Smooth muscle cell (in vitro differentiated cells): ENCODE measurements at regions not wholly inside any gene's neighbourhood (a gene's known extent, or its start where the extent isn't known, plus 50 kb on each side); places are given as distances from the start of the nearest gene placed in this dataset.

Experiments used
- DNase-seq: peaks from one replicate; lab custom pipeline; 2025; ENCODE audit not compliant: unreplicated experiment; lab: John Stamatoyannopoulos, UW
- H2AFZ ChIP-seq: fragments of 200-600 bp; sonication (generic); 2 replicates; pipeline ENCODE4 v1.6.0; 2016; ENCODE audit warnings: antibody characterized with exemption, low read depth, mild to moderate bottlenecking
- H3F3A ChIP-seq: fragments of 200-600 bp; sonication (generic); 2 replicates; pipeline ENCODE4 v1.6.0; 2017; ENCODE audit warnings: antibody characterized with exemption, low read depth
- H3K27ac ChIP-seq: fragments of 200-600 bp; sonication (generic); 2 replicates; pipeline ENCODE4 v1.5.1; 2016; ENCODE audit warnings: low read depth, mild to moderate bottlenecking
- H3K27me3 ChIP-seq: fragments of 200-600 bp; sonication (generic); 2 replicates; pipeline ENCODE4 v1.6.1; 2016; ENCODE audit warnings: low read depth, mild to moderate bottlenecking
- H3K36me3 ChIP-seq: fragments of 200-600 bp; sonication (generic); 2 replicates; pipeline ENCODE4 v1.5.1; 2016; ENCODE audit warnings: low read depth
- H3K4me1 ChIP-seq: fragments of 200-600 bp; sonication (generic); 2 replicates; pipeline ENCODE4 v1.5.1; 2016; ENCODE audit warnings: low read depth
- H3K4me2 ChIP-seq: fragments of 200-600 bp; sonication (generic); 2 replicates; pipeline ENCODE4 v1.6.0; 2016; ENCODE audit warnings: mild to moderate bottlenecking
- H3K4me3 ChIP-seq: fragments of 200-600 bp; sonication (generic); 2 replicates; pipeline ENCODE4 v1.5.1; 2016; ENCODE audit warnings: mild to moderate bottlenecking
- H3K79me2 ChIP-seq: fragments of 200-600 bp; sonication (generic); 2 replicates; pipeline ENCODE4 v1.6.0; 2016; ENCODE audit warnings: low read depth, mild to moderate bottlenecking
- H3K9ac ChIP-seq: fragments of 200-600 bp; sonication (generic); 2 replicates; pipeline ENCODE4 v1.6.0; 2016; ENCODE audit warnings: low read depth
- H3K9me3 ChIP-seq: fragments of 200-600 bp; sonication (generic); replicated peaks from 2 replicates; pipeline ENCODE4 v1.5.1; 2016; ENCODE audit warnings: low read depth
- H4K20me1 ChIP-seq: fragments of 200-600 bp; sonication (generic); 2 replicates; pipeline ENCODE4 v1.6.0; 2016; ENCODE audit warnings: low read depth
- WGBS: methylation state at CpG from one replicate; pipeline ENCODE4 v1.1.7; 2016; ENCODE audit warnings: low lambda C conversion rate; 5-methylcytosine and 5-hydroxymethylcytosine counted together
- TF ChIP-seq, protein P1 (sequence below): fragments of 200-600 bp; sonication (generic); IDR thresholded peaks from 2 replicates; pipeline ENCODE4 v1.5.1; 2017; ENCODE audit warnings: borderline replicate concordance, mild to moderate bottlenecking, antibody characterized with exemption; ENCODE audit not compliant: insufficient read depth, poor library complexity, severe bottlenecking

DNA sequence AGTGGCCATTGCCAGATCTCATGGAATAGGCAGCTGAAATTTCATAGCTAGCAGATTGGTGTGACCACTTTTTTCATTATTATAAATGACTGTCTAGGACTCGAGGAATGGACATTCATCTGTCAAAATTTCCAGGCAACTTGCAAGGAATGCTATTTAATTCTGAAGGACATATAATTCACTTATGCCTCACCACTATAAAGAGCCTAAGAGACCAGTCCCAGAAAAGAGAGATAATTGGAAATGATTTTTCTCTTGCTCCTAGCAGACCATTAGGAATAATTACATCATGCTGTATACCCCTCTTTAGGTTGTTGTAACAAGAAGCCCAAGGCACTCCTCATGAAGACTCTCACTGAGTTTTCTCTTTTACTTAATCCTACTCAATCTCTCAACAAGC lies 557.4 kb upstream of the RAB6C start:
- no peak for DNase-seq
- Histone ChIP-seq H3K27me3 (no peaks in the 10 kb centered on the region), H3K4me3 (no peak overlapping the region), H3K36me3 (no peaks in the 10 kb centered on the region), H3K4me1 (no peaks in the 10 kb centered on the region), H3K9me3 (no peaks in the 10 kb centered on the region), H3K4me2 (no peak overlapping the region), H2AFZ (no peak overlapping the region), H3K9ac (no peak overlapping the region), H3K79me2 (no peaks in the 10 kb centered on the region), H4K20me1 (no peaks in the 10 kb centered on the region), H3F3A (no peaks in the 10 kb centered on the region), H3K27ac (no peak overlapping the region)
- WGBS, result 82% methylated on average over 1 of the region's 1 CpG
- TF ChIP-seq, protein P1, sequence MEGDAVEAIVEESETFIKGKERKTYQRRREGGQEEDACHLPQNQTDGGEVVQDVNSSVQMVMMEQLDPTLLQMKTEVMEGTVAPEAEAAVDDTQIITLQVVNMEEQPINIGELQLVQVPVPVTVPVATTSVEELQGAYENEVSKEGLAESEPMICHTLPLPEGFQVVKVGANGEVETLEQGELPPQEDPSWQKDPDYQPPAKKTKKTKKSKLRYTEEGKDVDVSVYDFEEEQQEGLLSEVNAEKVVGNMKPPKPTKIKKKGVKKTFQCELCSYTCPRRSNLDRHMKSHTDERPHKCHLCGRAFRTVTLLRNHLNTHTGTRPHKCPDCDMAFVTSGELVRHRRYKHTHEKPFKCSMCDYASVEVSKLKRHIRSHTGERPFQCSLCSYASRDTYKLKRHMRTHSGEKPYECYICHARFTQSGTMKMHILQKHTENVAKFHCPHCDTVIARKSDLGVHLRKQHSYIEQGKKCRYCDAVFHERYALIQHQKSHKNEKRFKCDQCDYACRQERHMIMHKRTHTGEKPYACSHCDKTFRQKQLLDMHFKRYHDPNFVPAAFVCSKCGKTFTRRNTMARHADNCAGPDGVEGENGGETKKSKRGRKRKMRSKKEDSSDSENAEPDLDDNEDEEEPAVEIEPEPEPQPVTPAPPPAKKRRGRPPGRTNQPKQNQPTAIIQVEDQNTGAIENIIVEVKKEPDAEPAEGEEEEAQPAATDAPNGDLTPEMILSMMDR, result no peak

DNA sequence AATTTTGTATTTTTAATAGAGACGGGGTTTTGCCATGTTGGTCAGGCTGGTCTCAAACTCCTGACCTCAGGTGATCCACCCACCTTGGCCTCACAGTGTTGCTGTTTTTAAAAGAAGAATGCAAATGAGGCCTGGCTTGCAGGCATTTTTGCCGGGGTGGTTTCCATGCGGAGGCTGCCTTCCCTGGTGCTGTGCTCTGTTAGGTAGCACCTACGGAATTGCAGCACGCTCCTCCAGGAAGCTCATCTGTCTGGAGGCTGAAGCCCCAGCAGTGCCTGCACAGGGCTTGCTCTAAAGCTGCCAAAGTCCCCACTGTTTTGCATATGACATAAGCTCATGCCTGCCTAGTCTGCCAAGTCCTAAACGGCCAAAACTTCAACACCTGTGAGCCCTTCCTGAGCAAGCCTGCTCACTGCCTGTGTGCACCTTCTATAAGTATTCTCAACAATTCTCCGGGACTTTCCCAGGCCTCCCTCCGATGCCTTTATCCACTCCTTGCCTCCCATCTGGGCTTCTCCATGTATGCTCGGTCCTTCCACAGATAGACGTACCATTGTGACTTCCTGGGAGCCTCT lies 551.3 kb upstream of the RAB6C start:
- Histone ChIP-seq H3K4me1 (no peaks in the 10 kb centered on the region), H3K9ac (no peak overlapping the region), H3F3A (no peaks in the 10 kb centered on the region), H3K4me2 (no peak overlapping the region), H3K9me3 (no peaks in the 10 kb centered on the region), H3K36me3 (no peaks in the 10 kb centered on the region), H3K27me3 (no peaks in the 10 kb centered on the region), H2AFZ (no peak overlapping the region), H3K79me2 (no peaks in the 10 kb centered on the region), H4K20me1 (no peaks in the 10 kb centered on the region), H3K27ac (no peak overlapping the region), H3K4me3 (no peak overlapping the region)
- DNase-seq, result no peak
- TF ChIP-seq, protein P1, result no peak
- 84% methylated on average over 10 of the region's 10 CpGs for WGBS

DNA sequence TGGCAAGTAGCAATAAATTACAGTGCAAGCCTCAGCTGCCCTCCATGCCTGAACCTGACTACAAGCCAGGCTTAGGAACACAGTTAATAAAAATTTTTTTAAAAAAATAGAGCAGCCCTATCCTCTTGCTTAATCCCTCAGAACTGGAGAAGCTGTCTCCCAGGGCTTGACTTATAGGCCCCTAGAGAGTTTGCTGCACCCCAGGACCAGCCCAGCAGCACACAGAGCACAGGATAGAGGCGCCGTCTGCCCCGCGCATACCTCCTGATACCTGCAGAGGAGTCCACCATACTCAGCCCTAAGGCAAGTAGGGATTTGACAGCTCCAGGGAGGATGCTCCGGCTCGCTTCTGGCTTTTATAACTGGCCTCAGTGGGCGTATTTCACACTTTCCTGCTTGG lies 548.6 kb upstream of the RAB6C start:
- TF ChIP-seq, protein P1, result no peak
- Histone ChIP-seq H3K9ac (no peak overlapping the region), H3K27me3 (no peaks in the 10 kb centered on the region), H2AFZ (no peak overlapping the region), H3F3A (no peaks in the 10 kb centered on the region), H4K20me1 (no peaks in the 10 kb centered on the region), H3K36me3 (no peaks in the 10 kb centered on the region), H3K79me2 (no peaks in the 10 kb centered on the region), H3K27ac (no peak overlapping the region), H3K9me3 (no peaks in the 10 kb centered on the region), H3K4me1 (no peaks in the 10 kb centered on the region), H3K4me3 (no peak overlapping the region), H3K4me2 (no peak overlapping the region)
- WGBS, result 73% methylated on average over 7 of the region's 7 CpGs
- DNase-seq, result no peak

DNA sequence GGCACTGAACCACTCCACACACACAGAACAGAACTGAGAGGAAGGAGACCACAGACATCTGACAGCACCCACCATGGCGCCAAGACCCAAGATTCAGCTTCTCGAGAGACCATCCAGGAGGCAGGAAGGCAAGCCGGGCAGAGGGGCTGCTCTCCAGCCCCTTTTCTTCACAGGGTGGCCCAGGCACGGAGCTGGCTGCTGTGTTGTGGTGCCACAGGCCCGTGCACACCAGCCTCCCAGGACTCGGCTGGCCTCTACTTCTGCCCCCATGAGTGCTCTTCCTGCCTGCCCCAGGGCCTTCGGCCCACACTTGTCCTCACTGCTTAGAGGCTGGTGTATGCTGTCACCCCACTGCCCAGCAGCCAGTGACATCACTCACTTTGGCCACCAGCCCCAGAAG lies 547.6 kb upstream of the RAB6C start:
- TF ChIP-seq, protein P1, result no peak
- no peaks in the 10 kb centered on the region for H4K20me1 ChIP-seq
- no peak for DNase-seq

More for the DNA sequence above, 547.6 kb upstream of the RAB6C start:
- H3K27me3 ChIP-seq, result no peaks in the 10 kb centered on the region
- H3K9ac ChIP-seq, result no peak overlapping the region
- 77% methylated on average over 7 of the region's 7 CpGs for WGBS
- H3K4me2 ChIP-seq, result no peak overlapping the region
- H3K79me2 ChIP-seq, result no peaks in the 10 kb centered on the region
- no peak overlapping the region for H3K27ac ChIP-seq
- H3K4me3 ChIP-seq, result no peak overlapping the region
- no peaks in the 10 kb centered on the region for H3K4me1 ChIP-seq
- no peaks in the 10 kb centered on the region for H3K9me3 ChIP-seq
- no peak overlapping the region for H2AFZ ChIP-seq
- no peaks in the 10 kb centered on the region for H3K36me3 ChIP-seq
- H3F3A ChIP-seq, result no peaks in the 10 kb centered on the region
